ENCODE measurements at regions not wholly inside any gene's neighbourhood (a gene's known extent, or its start where the extent isn't known, plus 50 kb on each side); places are given as distances from the start of the nearest gene placed in this dataset.

- TF ChIP-seq ZNF773 (CRISPR knock-in tag; IDR thresholded peaks at IDR 0.05; ENCODE audit: borderline replicate concordance) (no peak), MYNN (CRISPR knock-in tag; IDR thresholded peaks at IDR 0.05; ENCODE audit: low read depth) (no peak), ZFP37 (CRISPR knock-in tag; IDR thresholded peaks at IDR 0.05; ENCODE audit: borderline replicate concordance) (no peak), ZBTB40 (IDR thresholded peaks at IDR 0.05) (no peak), ZBTB40 (CRISPR knock-in tag; IDR thresholded peaks at IDR 0.05) (no peak), SKI (IDR thresholded peaks at IDR 0.05; ENCODE audit: partially characterized antibody) (peak; percentile 74), MEIS1 (CRISPR knock-in tag; IDR thresholded peaks at IDR 0.05; ENCODE audit: borderline replicate concordance) (no peak), BRF2 (CRISPR knock-in tag; IDR thresholded peaks at IDR 0.05) (no peak), MNT (IDR thresholded peaks at IDR 0.05) (no peak), ZNF180 (CRISPR knock-in tag; IDR thresholded peaks at IDR 0.05; ENCODE audit: borderline replicate concordance, low read depth) (no peak), CEBPB (IDR thresholded peaks at IDR 0.05; ENCODE audit: borderline replicate concordance, low read depth, low read length) (peak; percentile 90), MZF1 (CRISPR knock-in tag; IDR thresholded peaks at IDR 0.05; ENCODE audit: borderline replicate concordance) (no peak), BCLAF1 (IDR thresholded peaks at IDR 0.05) (no peak), TCF12 (IDR thresholded peaks at IDR 0.05) (no peak), TCF12 (CRISPR knock-in tag; IDR thresholded peaks at IDR 0.05) (no peak)
Measured at GRCh38 chr1:19010995-19011844, 54.7 kb upstream of the IFFO2 start (continued).

Data from HepG2 (cell line).